HG03196 (cell line): ENCODE measurements at regions not wholly inside any gene's neighbourhood (a gene's known extent, or its start where the extent isn't known, plus 50 kb on each side); places are given as distances from the start of the nearest gene placed in this dataset.
"Not testable (repeated sequence)": the region's sequence is repeated elsewhere in the genome, so short reads cannot be mapped to it uniquely, and the experiment has no call there.

ENCODE experiments used
- ATAC-seq: cut with Tn5 transposase; IDR thresholded peaks from one replicate; pipeline ENCODE4 v1.9.1; 2021; ENCODE audit not compliant: unreplicated experiment

DNA sequence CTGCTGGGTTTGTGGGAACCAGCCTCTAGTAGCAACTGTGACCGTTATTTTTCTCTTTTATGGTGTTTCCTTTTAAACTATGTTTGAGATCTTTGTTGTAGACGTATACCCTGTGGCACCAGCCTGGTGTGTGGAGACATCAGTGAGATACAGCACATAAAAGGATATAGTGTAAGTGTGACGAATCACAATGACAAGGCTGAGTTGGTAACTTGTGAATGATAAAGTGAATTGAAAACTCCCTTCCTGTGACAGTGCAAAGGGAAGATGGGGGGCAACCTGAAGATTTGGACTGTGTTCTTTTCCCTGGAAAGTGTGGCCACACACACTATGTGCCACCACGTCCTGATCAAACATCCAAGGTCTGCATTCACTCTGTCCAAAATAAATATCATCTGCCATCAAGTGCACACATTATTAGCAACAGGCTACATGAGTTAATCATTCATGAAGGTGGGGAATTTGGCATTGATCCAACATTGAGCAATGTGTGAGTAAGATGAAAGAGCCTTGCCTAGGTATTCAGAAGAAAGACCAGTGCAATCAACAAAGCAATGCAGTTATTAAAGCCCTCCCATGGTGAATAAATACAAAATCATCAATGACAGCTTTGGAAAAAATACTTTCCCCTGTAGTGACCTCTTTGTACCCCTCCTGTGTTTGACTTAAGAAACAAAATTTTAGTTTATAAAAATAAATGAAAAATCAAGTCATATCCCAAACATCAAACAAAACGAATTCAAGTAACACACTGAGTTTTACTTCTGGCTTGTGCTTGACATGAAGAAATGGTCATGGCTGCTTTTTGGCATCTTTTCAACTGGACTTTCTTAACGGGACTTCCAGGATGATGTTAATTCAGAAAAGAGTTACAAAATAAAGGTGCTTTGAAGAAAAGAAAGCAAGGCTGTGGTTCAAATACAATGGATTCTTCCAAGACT is 1280.5 kb upstream of the ZEB2 start:
- ATAC-seq = no peak

DNA sequence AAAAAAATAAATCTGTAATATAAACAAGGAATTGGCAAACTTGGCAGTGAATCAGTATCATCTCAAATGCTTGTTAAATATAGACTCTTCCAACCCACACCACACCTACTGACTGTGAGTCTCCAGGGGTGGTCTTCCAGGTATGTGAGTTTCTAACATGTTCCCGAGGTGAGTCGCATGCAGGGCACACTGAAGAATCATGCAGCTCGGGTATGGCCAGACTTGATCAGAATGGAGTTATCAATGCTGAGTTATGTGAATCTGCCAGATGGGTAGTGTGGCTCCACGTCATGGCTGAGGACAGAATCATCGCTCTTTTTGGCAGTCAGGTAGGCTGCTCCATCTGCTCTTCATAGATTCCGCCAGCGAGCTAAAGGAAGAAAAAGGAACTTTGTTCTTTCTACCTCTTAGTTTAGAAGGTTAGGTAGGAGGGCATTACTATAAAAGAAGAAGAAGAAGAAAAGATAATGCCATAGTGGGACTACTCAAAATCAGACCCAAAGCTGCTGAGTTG is 1279.7 kb upstream of the ZEB2 start:
- no peak for ATAC-seq

- ATAC-seq = no peak
Observed at GRCh38 chr2:145798419-145798818, 1278.5 kb upstream of the ZEB2 start.

- no peak for ATAC-seq
Observed at GRCh38 chr2:145797692-145798091, 1277.8 kb upstream of the ZEB2 start.

GRCh38 chr2:145792745-145793144 is 1272.8 kb upstream of the ZEB2 start:
- ATAC-seq = no peak

DNA sequence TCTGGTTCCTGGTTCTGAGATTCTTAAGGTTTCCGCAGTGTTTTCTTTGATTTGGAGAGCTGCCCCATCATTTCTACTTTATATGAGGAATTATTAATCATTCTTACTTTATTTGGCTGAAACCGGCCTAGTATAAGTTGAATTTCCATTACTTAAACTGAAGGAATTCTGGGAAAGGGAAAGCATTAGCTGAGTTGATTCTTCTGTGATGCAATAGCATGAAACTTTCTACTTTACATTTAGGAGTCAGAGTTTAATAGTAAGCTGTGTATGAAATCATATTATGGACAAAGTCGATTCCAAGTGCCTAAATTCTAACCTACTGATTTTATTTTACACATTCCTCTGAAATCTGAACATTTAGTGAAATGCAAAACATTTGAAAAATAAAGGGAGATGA is 1269.7 kb upstream of the ZEB2 start:
- ATAC-seq = no peak

DNA sequence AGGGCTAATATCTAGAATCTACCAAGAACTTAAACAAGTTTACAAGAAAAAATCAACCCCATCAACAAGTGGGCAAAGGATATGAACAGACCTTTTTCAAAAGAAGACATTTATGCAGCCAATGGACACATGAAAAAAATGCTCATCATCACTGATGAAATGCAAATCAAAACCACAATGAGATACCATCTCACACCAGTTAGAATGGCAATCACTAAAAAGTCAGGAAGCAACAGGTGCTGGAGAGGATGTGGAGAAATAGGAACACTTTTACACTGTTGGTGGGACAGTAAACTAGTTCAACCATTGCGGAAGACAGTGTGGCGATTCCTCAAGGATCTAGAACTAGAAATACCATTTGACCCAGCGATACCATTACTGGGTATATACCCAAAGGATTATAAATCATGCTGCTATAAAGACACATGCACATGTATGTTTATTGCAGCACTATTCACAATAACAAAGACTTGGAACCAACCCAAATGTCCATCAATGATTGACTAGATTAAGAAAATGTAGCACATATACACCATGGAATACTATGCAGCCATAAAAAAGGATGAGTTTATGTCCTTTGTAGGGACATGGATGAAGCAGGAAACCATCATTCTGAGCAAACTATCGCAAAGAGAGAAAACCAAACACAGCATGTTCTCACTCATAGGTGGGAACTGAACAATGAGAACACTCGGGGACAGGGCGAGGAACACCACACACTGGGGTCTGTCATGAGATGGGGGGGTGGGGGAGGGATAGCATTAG is 1267.9 kb upstream of the ZEB2 start:
- ATAC-seq = not testable (repeated sequence)

- not testable (repeated sequence) for ATAC-seq
Observed at GRCh38 chr2:145782607-145783006, 1262.7 kb upstream of the ZEB2 start.

DNA sequence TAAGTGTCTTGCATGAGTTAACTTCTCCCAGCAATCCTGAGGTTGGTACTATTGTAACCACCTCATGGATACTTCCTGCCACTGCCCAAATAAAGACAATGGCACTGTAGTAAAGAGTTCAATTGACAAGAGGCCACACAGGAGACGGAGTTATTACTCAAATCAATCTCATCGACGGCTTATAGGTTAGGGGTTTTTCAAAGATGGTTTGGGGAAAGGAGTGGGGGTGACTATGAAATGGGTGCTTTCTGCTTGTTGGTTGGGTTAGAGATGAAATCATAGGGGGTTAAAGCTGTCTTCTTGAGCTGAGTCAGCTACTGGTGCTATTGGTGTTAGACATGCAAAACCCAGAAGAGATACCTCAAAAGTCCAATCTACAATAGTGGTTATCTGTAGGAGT is 1258.0 kb upstream of the ZEB2 start:
- peak; percentile 66 for ATAC-seq

DNA sequence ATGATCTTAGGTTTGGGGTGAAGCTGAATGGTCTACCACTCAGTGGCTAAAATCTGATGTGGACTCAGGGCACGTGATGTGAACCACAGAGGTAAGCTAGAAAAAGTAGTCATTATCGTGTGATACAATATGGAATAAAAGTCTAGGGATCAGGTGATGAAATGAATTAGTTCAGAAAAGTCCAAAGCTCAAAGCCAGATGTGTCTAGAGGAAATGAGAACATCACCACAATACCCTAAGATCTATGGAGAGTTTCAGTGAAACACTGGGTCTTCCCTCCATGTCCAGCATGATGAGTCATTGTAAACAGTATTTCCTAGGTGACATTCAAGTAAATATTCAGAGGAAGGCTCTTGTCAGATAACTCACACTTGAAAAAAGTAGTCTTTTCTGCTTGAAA is 1257.4 kb upstream of the ZEB2 start:
- ATAC-seq = no peak

GRCh38 chr2:145775591-145775990 is 1255.7 kb upstream of the ZEB2 start:
- ATAC-seq = no peak

DNA sequence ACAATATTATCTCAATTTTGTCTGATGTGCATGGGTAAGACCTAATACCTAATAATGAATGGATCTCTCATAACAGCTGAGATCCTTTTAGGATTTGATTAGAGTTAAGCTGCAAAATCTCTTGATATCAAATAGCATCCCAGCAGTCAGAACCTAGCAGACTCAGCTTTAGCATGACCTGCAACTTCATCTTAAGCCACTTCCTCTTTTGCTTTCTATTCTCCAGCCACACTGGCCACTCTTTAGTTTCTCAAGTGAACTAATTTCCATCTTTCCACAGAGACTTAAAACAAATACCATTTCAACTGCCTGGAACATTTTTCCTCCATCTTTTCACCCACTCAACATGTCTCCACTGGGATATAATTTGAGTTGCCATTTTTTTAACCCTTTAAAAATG is 1251.6 kb upstream of the ZEB2 start:
- ATAC-seq = peak; percentile 91

GRCh38 chr2:145769011-145769716 is 1249.2 kb upstream of the ZEB2 start:
- ATAC-seq = no peak

- no peak for ATAC-seq
Observed at GRCh38 chr2:145765874-145766273, 1246.0 kb upstream of the ZEB2 start.

DNA sequence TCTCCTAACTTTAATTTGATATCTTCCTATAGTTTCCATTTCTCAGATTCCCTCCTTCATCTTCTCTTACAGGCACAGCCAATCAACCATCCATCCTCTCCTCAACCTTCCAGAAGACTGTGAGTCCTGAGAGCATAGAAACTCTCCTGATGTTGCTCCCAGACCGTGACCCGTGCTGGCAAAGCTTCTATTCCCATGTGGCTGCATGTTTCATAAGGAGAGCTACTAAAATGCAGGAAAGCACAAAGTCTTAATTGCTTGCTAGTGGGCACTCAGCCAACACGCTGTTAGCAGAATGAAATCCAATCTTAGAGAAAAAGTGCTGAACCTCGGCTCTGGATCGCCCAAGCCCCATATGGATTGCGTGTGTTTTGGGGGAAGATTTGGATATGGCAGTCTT is 1244.7 kb upstream of the ZEB2 start:
- no peak for ATAC-seq

- ATAC-seq = no peak
Observed at GRCh38 chr2:145760781-145761649, 1241.1 kb upstream of the ZEB2 start.

- no peak for ATAC-seq
Observed at GRCh38 chr2:145759228-145759915, 1239.5 kb upstream of the ZEB2 start.

GRCh38 chr2:145757503-145758246 is 1237.8 kb upstream of the ZEB2 start:
- ATAC-seq = no peak
